GM12878 (cell line): ENCODE measurements at regions not wholly inside any gene's neighbourhood (a gene's known extent, or its start where the extent isn't known, plus 50 kb on each side); places are given as distances from the start of the nearest gene placed in this dataset.

Source experiments
- FOXK2 ChIP-seq: fragments of 450-650 bp; IDR thresholded peaks from 2 replicates; pipeline ENCODE4 v1.6.1; 2017; ENCODE audit warnings: mild to moderate bottlenecking, moderate library complexity
- MXI1 ChIP-seq: fragments of 150-350 bp; IDR thresholded peaks from 2 replicates; pipeline ENCODE4 v1.6.1; 2011; ENCODE audit warnings: low read depth, mild to moderate bottlenecking, inconsistent platforms, low read length, improper control_type of control experiment
- POLR2A ChIP-seq: IDR thresholded peaks from 2 replicates; pipeline ENCODE4 v1.6.1; 2011; ENCODE audit warnings: low read depth, mild to moderate bottlenecking, low read length
- SUZ12 ChIP-seq: fragments of 200-600 bp; sonication (generic); IDR thresholded peaks from one replicate; pipeline ENCODE4 v1.6.1; 2018; ENCODE audit warnings: antibody characterized with exemption, mild to moderate bottlenecking; ENCODE audit not compliant: unreplicated experiment
- TF ChIP-seq, protein P1 (sequence below), 3 experiments: IDR thresholded peaks in 2 of 3; conservative IDR thresholded peaks in 1 of 3; 2 replicates each; pipeline ENCODE4 v1.5.1; 2011; ENCODE audit warnings: low read depth in 3 of 3, low read length in 3 of 3, mild to moderate bottlenecking in 3 of 3, control low read depth in 2 of 3, moderate library complexity in 2 of 3, inconsistent platforms in 1 of 3, mixed read lengths in 1 of 3; ENCODE audit not compliant: control insufficient read depth in 2 of 3, insufficient read depth in 1 of 3; ENCODE audit errors: extremely low read depth in 1 of 3

- no peak for TF ChIP-seq MXI1
- no peak for TF ChIP-seq FOXK2
- TF ChIP-seq SUZ12: no peak
- TF ChIP-seq, protein P1, sequence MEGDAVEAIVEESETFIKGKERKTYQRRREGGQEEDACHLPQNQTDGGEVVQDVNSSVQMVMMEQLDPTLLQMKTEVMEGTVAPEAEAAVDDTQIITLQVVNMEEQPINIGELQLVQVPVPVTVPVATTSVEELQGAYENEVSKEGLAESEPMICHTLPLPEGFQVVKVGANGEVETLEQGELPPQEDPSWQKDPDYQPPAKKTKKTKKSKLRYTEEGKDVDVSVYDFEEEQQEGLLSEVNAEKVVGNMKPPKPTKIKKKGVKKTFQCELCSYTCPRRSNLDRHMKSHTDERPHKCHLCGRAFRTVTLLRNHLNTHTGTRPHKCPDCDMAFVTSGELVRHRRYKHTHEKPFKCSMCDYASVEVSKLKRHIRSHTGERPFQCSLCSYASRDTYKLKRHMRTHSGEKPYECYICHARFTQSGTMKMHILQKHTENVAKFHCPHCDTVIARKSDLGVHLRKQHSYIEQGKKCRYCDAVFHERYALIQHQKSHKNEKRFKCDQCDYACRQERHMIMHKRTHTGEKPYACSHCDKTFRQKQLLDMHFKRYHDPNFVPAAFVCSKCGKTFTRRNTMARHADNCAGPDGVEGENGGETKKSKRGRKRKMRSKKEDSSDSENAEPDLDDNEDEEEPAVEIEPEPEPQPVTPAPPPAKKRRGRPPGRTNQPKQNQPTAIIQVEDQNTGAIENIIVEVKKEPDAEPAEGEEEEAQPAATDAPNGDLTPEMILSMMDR (IDR thresholded peaks at IDR 0.05 in 2 of 3, conservative IDR thresholded peaks at IDR 0.05 in 1 of 3; ENCODE audit: control insufficient read depth in 2 of 3, extremely low read depth in 1 of 3, insufficient read depth in 1 of 3, low read depth in 3 of 3, low read length in 3 of 3): no peak
- TF ChIP-seq POLR2A: no peak
Observed at GRCh38 chr6:23611776-23612381, 514.1 kb upstream of the NRSN1 start.
